ENCODE measurements at regions not wholly inside any gene's neighbourhood (a gene's known extent, or its start where the extent isn't known, plus 50 kb on each side); places are given as distances from the start of the nearest gene placed in this dataset.

DNA sequence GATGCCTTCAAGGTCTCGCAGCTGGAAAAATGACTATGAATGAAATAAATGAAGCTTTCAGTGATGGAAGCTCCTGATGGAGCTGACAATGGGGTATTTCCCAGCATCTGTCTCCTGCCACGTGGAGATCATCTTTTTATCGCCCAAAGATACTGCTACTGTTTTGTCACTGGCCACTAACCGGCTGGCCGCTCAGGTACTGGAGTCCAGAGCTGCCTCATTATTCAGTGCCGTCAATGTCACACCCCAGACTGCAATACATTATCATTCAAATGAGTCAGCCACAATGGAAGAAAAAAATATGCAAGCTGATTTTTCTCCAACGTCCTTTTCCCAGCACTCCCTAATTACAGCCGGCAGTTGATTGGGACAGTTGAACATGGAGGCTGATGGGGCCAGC lies 280.4 kb downstream of the ZSWIM6 start:
- no peak for DNase-seq (ENCODE audit: low spot score)
- Histone ChIP-seq H3K27me3 (ENCODE audit: control insufficient read depth in 4 of 4, insufficient read depth in 4 of 4, low read length in 3 of 4) (no peaks in the 10 kb centered on the region), H3K36me3 (ENCODE audit: control insufficient read depth in 4 of 4, insufficient read depth in 3 of 4, low read depth in 1 of 4, low read length in 3 of 4) (no peaks in the 10 kb centered on the region), H3K4me1 (ENCODE audit: control insufficient read depth in 4 of 4, insufficient read depth in 4 of 4, low read length in 3 of 4) (no peaks in the 10 kb centered on the region), H3K27ac (ENCODE audit: low read depth in 1 of 2, low read length in 2 of 2) (no peak overlapping the region), H3K9me3 (ENCODE audit: control insufficient read depth in 4 of 4, low read length in 3 of 4) (no peaks in the 10 kb centered on the region), H3K4me3 (ENCODE audit: low read depth in 1 of 3, low read length in 3 of 3) (no peak overlapping the region), H3K9ac (ENCODE audit: low read depth in 1 of 2, low read length in 2 of 2) (no peak overlapping the region)
- TF ChIP-seq HNF4G (IDR thresholded peaks at IDR 0.05) (no peak), FOXA2 (IDR thresholded peaks at IDR 0.05) (no peak), HNF4A (conservative IDR thresholded peaks at IDR 0.05) (no peak), NR2F2 (IDR thresholded peaks at IDR 0.05) (no peak), JUND (IDR thresholded peaks at IDR 0.05) (no peak), RXRA (IDR thresholded peaks at IDR 0.05) (no peak), EGR1 (IDR thresholded peaks at IDR 0.05; ENCODE audit: low read depth in 2 of 2) (no peak), YY1 (IDR thresholded peaks at IDR 0.05) (no peak), SP1 (IDR thresholded peaks at IDR 0.05) (no peak), GABPA (IDR thresholded peaks at IDR 0.05 in 1 of 2, conservative IDR thresholded peaks at IDR 0.05 in 1 of 2) (no peak), TAF1 (conservative IDR thresholded peaks at IDR 0.05) (no peak), RAD21 (IDR thresholded peaks at IDR 0.05) (no peak)
- TF ChIP-seq, protein P1, sequence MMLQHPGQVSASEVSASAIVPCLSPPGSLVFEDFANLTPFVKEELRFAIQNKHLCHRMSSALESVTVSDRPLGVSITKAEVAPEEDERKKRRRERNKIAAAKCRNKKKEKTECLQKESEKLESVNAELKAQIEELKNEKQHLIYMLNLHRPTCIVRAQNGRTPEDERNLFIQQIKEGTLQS (IDR thresholded peaks at IDR 0.05), result no peak
- TF ChIP-seq, protein P2, sequence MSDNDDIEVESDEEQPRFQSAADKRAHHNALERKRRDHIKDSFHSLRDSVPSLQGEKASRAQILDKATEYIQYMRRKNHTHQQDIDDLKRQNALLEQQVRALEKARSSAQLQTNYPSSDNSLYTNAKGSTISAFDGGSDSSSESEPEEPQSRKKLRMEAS (IDR thresholded peaks at IDR 0.05), result no peak
- TF ChIP-seq, protein P3, sequence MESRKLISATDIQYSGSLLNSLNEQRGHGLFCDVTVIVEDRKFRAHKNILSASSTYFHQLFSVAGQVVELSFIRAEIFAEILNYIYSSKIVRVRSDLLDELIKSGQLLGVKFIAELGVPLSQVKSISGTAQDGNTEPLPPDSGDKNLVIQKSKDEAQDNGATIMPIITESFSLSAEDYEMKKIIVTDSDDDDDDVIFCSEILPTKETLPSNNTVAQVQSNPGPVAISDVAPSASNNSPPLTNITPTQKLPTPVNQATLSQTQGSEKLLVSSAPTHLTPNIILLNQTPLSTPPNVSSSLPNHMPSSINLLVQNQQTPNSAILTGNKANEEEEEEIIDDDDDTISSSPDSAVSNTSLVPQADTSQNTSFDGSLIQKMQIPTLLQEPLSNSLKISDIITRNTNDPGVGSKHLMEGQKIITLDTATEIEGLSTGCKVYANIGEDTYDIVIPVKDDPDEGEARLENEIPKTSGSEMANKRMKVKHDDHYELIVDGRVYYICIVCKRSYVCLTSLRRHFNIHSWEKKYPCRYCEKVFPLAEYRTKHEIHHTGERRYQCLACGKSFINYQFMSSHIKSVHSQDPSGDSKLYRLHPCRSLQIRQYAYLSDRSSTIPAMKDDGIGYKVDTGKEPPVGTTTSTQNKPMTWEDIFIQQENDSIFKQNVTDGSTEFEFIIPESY (IDR thresholded peaks at IDR 0.05), result no peak
- TF ChIP-seq, protein P4, sequence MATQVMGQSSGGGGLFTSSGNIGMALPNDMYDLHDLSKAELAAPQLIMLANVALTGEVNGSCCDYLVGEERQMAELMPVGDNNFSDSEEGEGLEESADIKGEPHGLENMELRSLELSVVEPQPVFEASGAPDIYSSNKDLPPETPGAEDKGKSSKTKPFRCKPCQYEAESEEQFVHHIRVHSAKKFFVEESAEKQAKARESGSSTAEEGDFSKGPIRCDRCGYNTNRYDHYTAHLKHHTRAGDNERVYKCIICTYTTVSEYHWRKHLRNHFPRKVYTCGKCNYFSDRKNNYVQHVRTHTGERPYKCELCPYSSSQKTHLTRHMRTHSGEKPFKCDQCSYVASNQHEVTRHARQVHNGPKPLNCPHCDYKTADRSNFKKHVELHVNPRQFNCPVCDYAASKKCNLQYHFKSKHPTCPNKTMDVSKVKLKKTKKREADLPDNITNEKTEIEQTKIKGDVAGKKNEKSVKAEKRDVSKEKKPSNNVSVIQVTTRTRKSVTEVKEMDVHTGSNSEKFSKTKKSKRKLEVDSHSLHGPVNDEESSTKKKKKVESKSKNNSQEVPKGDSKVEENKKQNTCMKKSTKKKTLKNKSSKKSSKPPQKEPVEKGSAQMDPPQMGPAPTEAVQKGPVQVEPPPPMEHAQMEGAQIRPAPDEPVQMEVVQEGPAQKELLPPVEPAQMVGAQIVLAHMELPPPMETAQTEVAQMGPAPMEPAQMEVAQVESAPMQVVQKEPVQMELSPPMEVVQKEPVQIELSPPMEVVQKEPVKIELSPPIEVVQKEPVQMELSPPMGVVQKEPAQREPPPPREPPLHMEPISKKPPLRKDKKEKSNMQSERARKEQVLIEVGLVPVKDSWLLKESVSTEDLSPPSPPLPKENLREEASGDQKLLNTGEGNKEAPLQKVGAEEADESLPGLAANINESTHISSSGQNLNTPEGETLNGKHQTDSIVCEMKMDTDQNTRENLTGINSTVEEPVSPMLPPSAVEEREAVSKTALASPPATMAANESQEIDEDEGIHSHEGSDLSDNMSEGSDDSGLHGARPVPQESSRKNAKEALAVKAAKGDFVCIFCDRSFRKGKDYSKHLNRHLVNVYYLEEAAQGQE (IDR thresholded peaks at IDR 0.05), result no peak
- TF ChIP-seq, protein P5, sequence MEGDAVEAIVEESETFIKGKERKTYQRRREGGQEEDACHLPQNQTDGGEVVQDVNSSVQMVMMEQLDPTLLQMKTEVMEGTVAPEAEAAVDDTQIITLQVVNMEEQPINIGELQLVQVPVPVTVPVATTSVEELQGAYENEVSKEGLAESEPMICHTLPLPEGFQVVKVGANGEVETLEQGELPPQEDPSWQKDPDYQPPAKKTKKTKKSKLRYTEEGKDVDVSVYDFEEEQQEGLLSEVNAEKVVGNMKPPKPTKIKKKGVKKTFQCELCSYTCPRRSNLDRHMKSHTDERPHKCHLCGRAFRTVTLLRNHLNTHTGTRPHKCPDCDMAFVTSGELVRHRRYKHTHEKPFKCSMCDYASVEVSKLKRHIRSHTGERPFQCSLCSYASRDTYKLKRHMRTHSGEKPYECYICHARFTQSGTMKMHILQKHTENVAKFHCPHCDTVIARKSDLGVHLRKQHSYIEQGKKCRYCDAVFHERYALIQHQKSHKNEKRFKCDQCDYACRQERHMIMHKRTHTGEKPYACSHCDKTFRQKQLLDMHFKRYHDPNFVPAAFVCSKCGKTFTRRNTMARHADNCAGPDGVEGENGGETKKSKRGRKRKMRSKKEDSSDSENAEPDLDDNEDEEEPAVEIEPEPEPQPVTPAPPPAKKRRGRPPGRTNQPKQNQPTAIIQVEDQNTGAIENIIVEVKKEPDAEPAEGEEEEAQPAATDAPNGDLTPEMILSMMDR (IDR thresholded peaks at IDR 0.05; ENCODE audit: low read depth, low read length, missing input control), result no peak
- 81% methylated on average over 8 of the region's 8 CpGs for WGBS

DNA sequence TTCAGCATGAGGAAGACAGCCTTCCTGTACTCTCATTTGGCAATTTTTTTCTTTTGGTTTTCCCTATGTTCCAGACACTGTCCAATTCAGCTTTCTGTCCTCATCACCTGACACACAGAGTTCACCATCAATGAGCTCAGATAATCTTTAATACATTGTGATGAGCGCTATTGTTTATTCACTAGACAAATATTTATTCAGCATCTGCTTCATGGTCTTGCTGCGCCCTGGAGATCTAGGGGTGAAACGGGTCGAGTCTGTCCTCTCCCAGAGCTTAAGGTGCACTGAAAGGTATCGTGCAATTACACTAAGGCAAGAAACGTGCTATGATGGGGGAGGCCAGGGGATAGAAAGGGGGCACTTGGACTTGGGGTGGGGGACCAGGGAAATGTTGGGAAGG lies 281.6 kb downstream of the ZSWIM6 start:
- 75% methylated on average over 6 of the region's 6 CpGs for WGBS
- Histone ChIP-seq H3K9me3 (ENCODE audit: control insufficient read depth in 4 of 4, low read length in 3 of 4) (no peaks in the 10 kb centered on the region), H3K27ac (ENCODE audit: low read depth in 1 of 2, low read length in 2 of 2) (no peak overlapping the region), H3K36me3 (ENCODE audit: control insufficient read depth in 4 of 4, insufficient read depth in 3 of 4, low read depth in 1 of 4, low read length in 3 of 4) (no peaks in the 10 kb centered on the region), H3K9ac (ENCODE audit: low read depth in 1 of 2, low read length in 2 of 2) (no peak overlapping the region), H3K4me1 (ENCODE audit: control insufficient read depth in 4 of 4, insufficient read depth in 4 of 4, low read length in 3 of 4) (no peaks in the 10 kb centered on the region), H3K4me3 (ENCODE audit: low read depth in 1 of 3, low read length in 3 of 3) (no peak overlapping the region), H3K27me3 (ENCODE audit: control insufficient read depth in 4 of 4, insufficient read depth in 4 of 4, low read length in 3 of 4) (no peaks in the 10 kb centered on the region)
- DNase-seq (ENCODE audit: low spot score), result no peak
- TF ChIP-seq SP1 (IDR thresholded peaks at IDR 0.05) (no peak), FOXA1 (IDR thresholded peaks at IDR 0.05) (no peak), GABPA (IDR thresholded peaks at IDR 0.05 in 1 of 2, conservative IDR thresholded peaks at IDR 0.05 in 1 of 2) (no peak), RXRA (IDR thresholded peaks at IDR 0.05) (no peak), HNF4A (conservative IDR thresholded peaks at IDR 0.05) (no peak), YY1 (IDR thresholded peaks at IDR 0.05) (no peak), HNF4G (IDR thresholded peaks at IDR 0.05) (no peak)
- TF ChIP-seq, protein P4 (IDR thresholded peaks at IDR 0.05), result no peak
- TF ChIP-seq, protein P3 (IDR thresholded peaks at IDR 0.05), result no peak
- TF ChIP-seq, protein P1 (IDR thresholded peaks at IDR 0.05), result no peak
- TF ChIP-seq, protein P2 (IDR thresholded peaks at IDR 0.05), result no peak
